Aorta (tissue), 5 donors: ENCODE measurements at regions not wholly inside any gene's neighbourhood (a gene's known extent, or its start where the extent isn't known, plus 50 kb on each side); places are given as distances from the start of the nearest gene placed in this dataset.

Experiments
- ATAC-seq: fragments of 200-7000 bp; cut with Tn5 transposase; one replicate; pipeline ENCODE4 v1.9.1; 2022; ENCODE audit warnings: moderate library complexity; ENCODE audit not compliant: low FRiP score
- DNase-seq, 2 donors: peaks; one replicate each; pipeline ENCODE4 v3.0.0-alpha.2; 2020
- H3K27ac ChIP-seq, 2 donors: one replicate each; pipeline ENCODE4 v1.5.1; 2013; ENCODE audit warnings: low read length in 2 of 2, mild to moderate bottlenecking in 2 of 2, moderate library complexity in 2 of 2, control low read depth in 1 of 2, inconsistent platforms in 1 of 2, low read depth in 1 of 2
- H3K27me3 ChIP-seq, 2 donors: one replicate each; pipeline ENCODE4 v1.6.1; 2013; ENCODE audit warnings: control low read depth in 1 of 2, low read length in 1 of 2, mild to moderate bottlenecking in 1 of 2, moderate library complexity in 1 of 2; ENCODE audit not compliant: insufficient read depth in 2 of 2, control insufficient read depth in 1 of 2
- H3K36me3 ChIP-seq, 2 donors: one replicate each; pipeline ENCODE4 v1.6.1; 2013; ENCODE audit warnings: control low read depth in 1 of 2, low read length in 1 of 2, mild to moderate bottlenecking in 1 of 2; ENCODE audit not compliant: insufficient read depth in 2 of 2, control insufficient read depth in 1 of 2
- H3K4me1 ChIP-seq, 2 donors: one replicate each; pipeline ENCODE4 v1.6.1; 2013; ENCODE audit warnings: low read length in 2 of 2, control low read depth in 1 of 2, mild to moderate bottlenecking in 1 of 2, moderate library complexity in 1 of 2; ENCODE audit not compliant: insufficient read depth in 2 of 2, control insufficient read depth in 1 of 2
- H3K4me3 ChIP-seq, 2 donors: one replicate each; pipeline ENCODE4 v1.5.1; 2013; ENCODE audit warnings: low read length in 2 of 2, control low read depth in 1 of 2, mild to moderate bottlenecking in 1 of 2
- H3K9me3 ChIP-seq: one replicate; pipeline ENCODE4 v1.6.1; 2013; ENCODE audit warnings: mild to moderate bottlenecking, low read length; ENCODE audit not compliant: control insufficient read depth
- WGBS, 2 donors: extraction: QIAGEN DNeasy Blood & Tissue Kit; methylation state at CpG; one replicate each; pipeline ENCODE4 v1.1.7; 2013; 5-methylcytosine and 5-hydroxymethylcytosine counted together
- intact Hi-C, 2 donors: fragments of 100-400 bp; cut with DNase I; formaldehyde crosslinking; loops; one replicate each; pipeline versions ENCODE4 v1.14.2 to v1.15.0; 2022
- donor health status: healthy with polysubstance abuse.
- donor health status: Bipolar disorder and iron deficiency.
- donor health status: DM: no; HTN: no; CAD: no.
- donor health status: DM: no; HTN: no; CAD: no.
- donor health status: DM: yes; HTN: yes; CAD: no.

DNA sequence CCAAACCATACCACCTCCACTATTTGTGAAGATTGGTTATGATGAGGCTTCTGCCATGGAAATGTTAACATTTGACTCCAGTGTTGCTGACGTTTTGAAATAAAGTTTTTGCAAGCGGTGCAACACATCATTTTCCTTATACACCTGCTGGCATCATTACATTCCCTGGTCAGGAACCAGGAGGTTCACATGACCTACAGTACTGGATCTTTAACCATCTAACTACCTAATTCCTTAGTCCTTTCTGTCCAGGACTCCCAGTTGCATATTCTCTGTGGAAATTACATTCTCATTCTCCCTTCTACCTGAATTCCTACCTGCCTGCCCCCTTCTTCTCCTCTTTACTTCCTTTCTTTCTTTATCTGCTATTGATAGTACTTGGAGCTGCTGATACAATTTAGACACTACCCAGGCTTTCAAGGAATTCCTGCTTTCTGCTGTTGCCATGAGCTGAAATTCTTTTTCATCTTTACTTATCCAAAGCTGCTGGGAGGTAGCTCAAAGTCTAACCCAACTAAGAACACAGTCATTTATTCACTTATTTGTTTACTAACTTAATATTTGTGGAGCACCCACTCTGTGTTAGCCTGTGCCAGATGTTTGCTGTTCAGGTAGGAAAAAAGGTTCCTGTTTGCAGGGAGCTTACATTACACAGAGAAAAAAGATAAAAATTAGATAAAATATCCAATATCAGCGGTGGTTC is 144.2 kb downstream of the EDEM1 start:
- Histone ChIP-seq H3K4me1 (peaks cover 0 to 1% of the 10 kb centered on the region in 2 donors), H3K36me3 (no peaks in the 10 kb centered on the region), H3K4me3 (no peak overlapping the region), H3K9me3 (peaks cover 3% of the 10 kb centered on the region), H3K27ac (no peak overlapping the region), H3K27me3 (no peaks in the 10 kb centered on the region)
- no peak for DNase-seq
- WGBS, 2 donors, result 74 to 85% methylated on average over 3 of the region's 3 CpGs
- intact Hi-C loops, result no loop called here
- no peak for ATAC-seq

DNA sequence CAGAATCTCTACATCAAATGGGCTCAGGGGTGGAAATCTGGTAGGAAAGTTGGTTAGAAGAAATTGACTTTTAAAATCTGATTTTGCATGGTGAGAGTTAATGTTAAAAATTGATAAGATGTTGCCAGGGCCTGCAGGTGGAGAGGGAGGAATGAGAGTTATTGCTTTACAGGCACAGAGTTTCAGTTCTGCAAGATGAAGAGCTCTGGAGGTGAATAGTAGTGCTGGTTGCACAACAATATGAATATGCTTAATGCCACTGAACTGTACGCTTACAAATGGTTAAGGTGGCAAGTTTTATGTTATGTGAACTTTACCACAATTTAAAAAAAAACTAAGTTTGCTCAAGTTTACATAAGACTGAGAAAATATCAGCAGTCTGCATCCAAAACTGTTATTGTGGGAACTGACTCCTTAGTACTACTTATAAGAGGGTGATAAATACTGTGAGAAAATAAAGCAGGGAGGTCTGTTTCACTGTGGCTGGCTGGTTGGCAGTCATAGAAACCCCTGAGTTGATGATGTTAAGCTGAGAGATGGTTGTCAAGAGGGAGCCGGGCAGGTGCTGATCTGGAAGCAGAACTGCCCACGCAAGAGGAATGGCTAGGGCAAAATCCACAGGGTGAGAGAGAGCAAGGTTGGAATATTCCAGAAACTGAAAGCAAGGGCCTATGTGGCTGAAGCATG is 144.9 kb downstream of the EDEM1 start:
- Histone ChIP-seq H3K27ac (no peak overlapping the region), H3K4me3 (no peak overlapping the region), H3K9me3 (peaks cover 1% of the 10 kb centered on the region), H3K4me1 (peaks cover 0 to 1% of the 10 kb centered on the region in 2 donors), H3K36me3 (no peaks in the 10 kb centered on the region), H3K27me3 (no peaks in the 10 kb centered on the region)
- ATAC-seq, result no peak
- 61 to 72% methylated on average over 3 of the region's 3 CpGs for WGBS, 2 donors
- intact Hi-C loops, result no loop called here
- DNase-seq, result no peak

DNA sequence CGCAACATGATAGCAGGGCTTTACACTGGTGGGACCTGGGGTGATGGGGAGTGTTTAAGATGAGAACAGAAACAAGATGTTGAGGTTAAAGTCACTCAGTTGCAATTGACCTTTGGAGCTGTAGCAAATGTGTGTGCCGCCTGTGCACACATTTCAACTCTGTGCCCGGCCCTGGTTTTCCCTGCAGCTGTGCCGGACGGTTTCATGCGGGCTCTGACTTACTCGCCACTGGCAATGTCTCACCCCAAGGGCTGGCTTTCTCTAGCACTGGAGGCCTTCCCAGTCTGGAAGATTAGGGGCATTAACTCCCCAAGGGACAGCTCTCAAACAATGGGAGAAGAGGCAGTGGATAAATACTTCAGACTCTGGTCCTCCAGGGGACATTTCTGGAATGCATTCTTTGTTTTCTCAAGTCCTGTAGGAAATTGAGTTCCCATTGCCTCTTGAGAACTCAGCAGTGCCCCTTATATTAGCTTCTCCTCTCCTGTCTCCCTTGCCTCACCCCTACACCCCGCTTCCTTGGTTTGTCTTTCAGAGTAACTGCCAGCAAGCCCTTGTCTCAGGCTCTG is 152.5 kb downstream of the EDEM1 start:
- no peak for DNase-seq
- no peaks in the 10 kb centered on the region for H3K27me3 ChIP-seq
- no peak overlapping the region for H3K27ac ChIP-seq
- no peaks in the 10 kb centered on the region for H3K9me3 ChIP-seq
- no peaks in the 10 kb centered on the region for H3K36me3 ChIP-seq
- no peak overlapping the region for H3K4me3 ChIP-seq
- H3K4me1 ChIP-seq, result no peaks in the 10 kb centered on the region
- intact Hi-C loops, result no loop called here
- 65 to 70% methylated on average over 8 of the region's 8 CpGs for WGBS, 2 donors
- ATAC-seq, result no peak

DNA sequence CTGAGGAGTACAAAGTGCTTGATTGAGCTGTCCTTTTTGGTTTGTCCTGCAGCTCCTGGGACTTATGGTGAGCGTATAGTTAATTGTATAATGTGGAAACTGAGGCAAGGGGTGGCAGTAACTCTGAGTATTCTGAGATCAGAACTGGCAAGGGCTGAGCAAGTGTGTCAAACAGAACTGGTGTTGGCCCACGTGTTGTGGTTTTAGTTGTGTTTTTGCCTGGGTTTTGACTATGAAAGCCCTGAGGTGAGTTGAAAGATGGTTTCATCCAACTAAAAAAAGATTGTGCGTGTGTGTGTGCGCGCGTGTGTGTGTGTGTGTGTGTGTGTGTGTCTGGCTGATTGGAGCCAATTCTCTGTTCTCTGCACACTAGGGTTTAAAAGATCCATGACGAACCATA is 154.1 kb downstream of the EDEM1 start:
- 65 to 89% methylated on average over 7 of the region's 7 CpGs for WGBS, 2 donors
- DNase-seq (no peak), ATAC-seq (no peak)
- Histone ChIP-seq H3K4me3 (no peak overlapping the region), H3K36me3 (no peaks in the 10 kb centered on the region), H3K4me1 (no peaks in the 10 kb centered on the region), H3K9me3 (no peaks in the 10 kb centered on the region), H3K27ac (no peak overlapping the region), H3K27me3 (no peaks in the 10 kb centered on the region)
- intact Hi-C loops, result no loop called here

DNA sequence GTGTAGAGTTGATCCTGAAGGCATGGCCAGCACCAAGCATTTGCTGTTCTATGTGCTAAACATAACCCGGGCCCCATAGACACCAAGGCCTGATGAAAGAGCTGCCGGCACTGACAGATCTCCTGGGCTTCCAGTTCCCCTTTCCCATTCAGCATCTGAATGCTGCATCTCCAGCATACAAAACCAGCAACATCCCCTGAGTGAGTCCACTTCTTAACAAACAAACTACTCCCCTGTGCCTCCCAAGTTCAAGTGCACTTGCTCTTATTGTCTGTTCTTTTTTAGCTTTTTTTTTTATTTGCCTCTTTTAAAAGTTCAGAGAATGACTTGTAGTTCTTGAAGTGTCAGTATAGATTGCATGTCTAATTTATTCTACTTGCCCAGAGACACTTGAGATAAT is 156.0 kb downstream of the EDEM1 start:
- H3K4me1 ChIP-seq, result no peaks in the 10 kb centered on the region
- H3K4me3 ChIP-seq, result no peak overlapping the region
- ATAC-seq (no peak), DNase-seq (no peak)
- intact Hi-C loops, result no loop called here
- H3K36me3 ChIP-seq, result no peaks in the 10 kb centered on the region
- no peak overlapping the region for H3K27ac ChIP-seq
- no peaks in the 10 kb centered on the region for H3K27me3 ChIP-seq
- WGBS, 2 donors, result 19 to 42% methylated on average over 2 of the region's 2 CpGs
- no peaks in the 10 kb centered on the region for H3K9me3 ChIP-seq

DNA sequence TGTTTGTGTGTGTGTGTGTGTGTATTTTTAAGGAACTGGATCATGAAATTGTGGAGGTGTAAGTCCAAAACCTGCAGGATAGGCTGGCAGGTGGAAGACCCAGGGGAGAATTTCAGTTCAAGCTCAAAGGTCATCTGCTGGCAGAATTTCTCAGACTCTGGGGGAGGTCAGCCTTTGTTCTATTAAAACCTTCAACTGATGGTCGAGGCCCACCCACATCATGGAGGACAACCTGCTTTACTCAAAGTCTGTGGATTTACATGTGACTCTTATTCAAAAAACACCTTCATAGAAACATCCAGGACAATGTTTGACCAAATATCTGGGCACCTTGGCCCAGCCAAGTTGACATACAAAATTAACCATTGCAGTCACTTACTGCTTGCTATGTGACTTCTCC is 157.2 kb downstream of the EDEM1 start:
- Histone ChIP-seq H3K4me1 (no peaks in the 10 kb centered on the region), H3K9me3 (peaks cover 1% of the 10 kb centered on the region), H3K36me3 (no peaks in the 10 kb centered on the region), H3K4me3 (no peak overlapping the region), H3K27ac (no peak overlapping the region), H3K27me3 (peaks cover 0 to 3% of the 10 kb centered on the region in 2 donors)
- ATAC-seq (no peak), DNase-seq (no peak)
- 86 to 95% methylated on average over 1 of the region's 1 CpG for WGBS, 2 donors
- intact Hi-C loops, result no loop called here

DNA sequence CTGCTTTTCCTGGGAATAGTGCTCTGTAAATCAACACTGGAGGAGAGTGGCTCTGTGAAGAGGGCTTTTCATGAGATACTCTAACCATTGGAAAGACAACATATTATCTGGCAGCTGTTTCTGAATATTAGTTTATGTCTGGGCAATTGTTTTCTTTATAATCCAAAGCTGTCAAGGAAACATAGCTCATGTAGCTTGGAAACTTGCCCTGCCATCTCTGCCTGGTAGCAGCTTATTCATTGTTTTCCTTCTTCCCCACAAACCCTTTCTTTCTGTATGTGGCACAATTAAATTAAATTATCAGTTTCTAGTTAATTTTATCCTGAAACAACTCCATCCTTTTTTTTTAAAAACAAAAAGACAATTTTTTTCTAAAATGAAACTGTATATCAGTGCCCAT is 160.0 kb downstream of the EDEM1 start:
- intact Hi-C loops, result no loop called here

DNA sequence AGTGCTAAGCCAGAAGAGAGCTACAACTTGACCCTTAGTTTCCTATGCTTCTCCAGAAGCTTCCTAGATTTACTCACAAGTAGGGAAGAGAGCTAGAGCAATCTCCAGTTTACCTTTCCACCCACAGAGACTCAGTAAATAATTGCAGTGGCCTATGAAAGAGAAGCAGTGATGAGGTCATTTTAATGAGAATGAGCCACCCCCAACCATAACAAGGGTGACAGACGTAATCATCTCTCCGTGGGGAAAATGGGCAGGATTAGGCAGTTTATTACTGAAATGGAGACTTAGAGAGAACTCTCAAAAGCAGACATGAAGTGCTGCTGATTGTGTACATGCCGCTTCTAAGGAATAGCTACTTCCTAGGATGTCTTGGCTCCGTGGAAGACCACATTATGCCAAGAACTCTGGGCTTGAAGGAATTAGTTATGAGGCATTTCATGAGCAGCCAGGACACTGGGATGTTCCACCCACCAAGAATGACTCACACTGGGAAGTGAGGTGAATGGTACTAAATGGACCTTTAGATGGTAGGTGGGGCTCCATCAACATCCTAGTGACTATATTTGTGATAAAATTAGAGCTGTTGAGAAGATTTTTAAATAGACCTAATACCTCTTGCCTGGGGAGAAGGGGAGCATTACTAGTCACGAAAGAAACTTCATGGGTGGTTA is 160.9 kb downstream of the EDEM1 start:
- H3K4me1 ChIP-seq, result no peaks in the 10 kb centered on the region
- intact Hi-C loops, result no loop called here
- WGBS, 2 donors, result 69 to 78% methylated on average over 5 of the region's 5 CpGs

More for the DNA sequence above, 160.0 kb downstream of the EDEM1 start:
- Histone ChIP-seq H3K9me3 (peaks cover 1% of the 10 kb centered on the region), H3K36me3 (no peaks in the 10 kb centered on the region), H3K4me1 (no peaks in the 10 kb centered on the region), H3K27ac (no peak overlapping the region), H3K4me3 (no peak overlapping the region), H3K27me3 (peaks cover 0 to 3% of the 10 kb centered on the region in 2 donors)
- no peak for DNase-seq
- no peak for ATAC-seq

More for the DNA sequence above, 160.9 kb downstream of the EDEM1 start:
- Histone ChIP-seq H3K27me3 (peaks cover 0 to 3% of the 10 kb centered on the region in 2 donors), H3K4me3 (no peak overlapping the region), H3K27ac (no peak overlapping the region), H3K36me3 (no peaks in the 10 kb centered on the region), H3K9me3 (peaks cover 1% of the 10 kb centered on the region)
- DNase-seq (no peak), ATAC-seq (no peak)
